Mucosa of stomach (tissue), 1 donor: ENCODE measurements at regions not wholly inside any gene's neighbourhood (a gene's known extent, or its start where the extent isn't known, plus 50 kb on each side); places are given as distances from the start of the nearest gene placed in this dataset.

Source experiments
- H3K27me3 ChIP-seq: one replicate; pipeline ENCODE4 v1.7.0; 2013; ENCODE audit warnings: mild to moderate bottlenecking, low read length; ENCODE audit not compliant: control insufficient read depth, insufficient read depth
- H3K36me3 ChIP-seq: one replicate; pipeline ENCODE4 v1.7.0; 2013; ENCODE audit warnings: low read length; ENCODE audit not compliant: control insufficient read depth, insufficient read depth
- H3K4me1 ChIP-seq: one replicate; pipeline ENCODE4 v1.7.0; 2013; ENCODE audit warnings: mild to moderate bottlenecking, low read length; ENCODE audit not compliant: control insufficient read depth, insufficient read depth
- H3K4me3 ChIP-seq: one replicate; pipeline ENCODE4 v1.7.0; 2013; ENCODE audit warnings: low read length
- H3K9ac ChIP-seq: one replicate; pipeline ENCODE4 v1.7.0; 2013; ENCODE audit warnings: mild to moderate bottlenecking, low read length, moderate library complexity
- H3K9me3 ChIP-seq: one replicate; pipeline ENCODE4 v1.7.0; 2013; ENCODE audit warnings: mild to moderate bottlenecking, low read length, moderate library complexity; ENCODE audit not compliant: control insufficient read depth
- donor health status: Pancreatic carcinoma.

DNA sequence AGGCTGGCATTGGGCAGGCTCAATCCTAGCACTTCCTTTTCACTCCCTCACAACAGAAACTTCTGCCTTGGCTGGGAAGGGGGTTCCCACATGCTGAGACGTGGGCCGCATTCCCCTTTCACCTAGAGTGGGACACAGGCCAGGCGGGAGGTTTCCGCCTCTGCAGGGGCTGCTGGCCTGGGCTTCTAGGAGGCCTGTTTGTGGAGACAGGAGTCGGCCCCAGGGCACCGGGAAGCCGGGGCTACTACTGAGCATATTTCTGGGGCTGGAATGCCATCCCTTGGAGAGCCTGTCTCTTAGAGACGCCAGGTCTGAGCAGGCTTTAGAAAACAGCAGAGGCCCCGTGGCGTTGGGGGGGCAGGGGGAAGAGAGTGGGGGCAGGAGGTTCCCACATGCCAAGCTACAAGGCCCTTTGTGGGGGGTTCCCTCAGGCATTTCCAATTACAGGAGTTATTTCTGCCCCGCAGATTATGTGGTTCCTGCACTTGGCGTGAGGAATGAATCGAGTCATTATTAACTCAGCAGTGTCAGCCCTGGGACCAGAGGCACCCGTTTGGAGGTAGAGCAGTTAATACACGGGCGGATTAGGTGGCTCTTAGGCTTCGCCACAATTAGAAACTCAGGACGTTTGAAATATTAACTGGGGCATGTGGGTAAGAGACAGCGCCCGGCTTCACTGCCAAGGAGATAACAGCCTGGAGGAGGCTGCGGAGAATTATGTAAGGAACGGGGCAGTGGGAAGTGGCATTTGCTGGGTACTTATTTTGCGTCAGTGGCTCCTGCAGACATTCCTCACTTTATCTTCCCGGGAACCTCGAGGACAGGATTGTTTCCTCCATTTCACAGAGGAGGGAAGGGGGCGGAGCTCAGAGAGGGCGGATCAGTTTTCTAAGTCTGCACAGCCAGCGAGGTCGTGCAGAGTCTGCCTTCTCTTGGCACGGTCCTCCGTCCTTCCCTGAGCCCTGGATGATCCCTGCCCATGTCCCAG is 162.5 kb downstream of the MAF start:
- no peak overlapping the region for H3K4me3 ChIP-seq
- H3K4me1 ChIP-seq = no peaks in the 10 kb centered on the region
- H3K36me3 ChIP-seq = no peaks in the 10 kb centered on the region
- H3K27me3 ChIP-seq = no peaks in the 10 kb centered on the region
- no peaks in the 10 kb centered on the region for H3K9me3 ChIP-seq
- no peak overlapping the region for H3K9ac ChIP-seq

GRCh38 chr16:79436885-79437284 is 163.7 kb downstream of the MAF start:
- Histone ChIP-seq H3K27me3 (no peaks in the 10 kb centered on the region), H3K9ac (no peak overlapping the region), H3K4me3 (no peak overlapping the region), H3K9me3 (no peaks in the 10 kb centered on the region), H3K4me1 (no peaks in the 10 kb centered on the region), H3K36me3 (no peaks in the 10 kb centered on the region)

- H3K36me3 ChIP-seq = no peaks in the 10 kb centered on the region
- H3K9me3 ChIP-seq = no peaks in the 10 kb centered on the region
- H3K27me3 ChIP-seq = no peaks in the 10 kb centered on the region
- H3K4me3 ChIP-seq = no peak overlapping the region
- H3K9ac ChIP-seq = no peak overlapping the region
- H3K4me1 ChIP-seq = no peaks in the 10 kb centered on the region
Measured at GRCh38 chr16:79434771-79435170, 165.8 kb downstream of the MAF start.

DNA sequence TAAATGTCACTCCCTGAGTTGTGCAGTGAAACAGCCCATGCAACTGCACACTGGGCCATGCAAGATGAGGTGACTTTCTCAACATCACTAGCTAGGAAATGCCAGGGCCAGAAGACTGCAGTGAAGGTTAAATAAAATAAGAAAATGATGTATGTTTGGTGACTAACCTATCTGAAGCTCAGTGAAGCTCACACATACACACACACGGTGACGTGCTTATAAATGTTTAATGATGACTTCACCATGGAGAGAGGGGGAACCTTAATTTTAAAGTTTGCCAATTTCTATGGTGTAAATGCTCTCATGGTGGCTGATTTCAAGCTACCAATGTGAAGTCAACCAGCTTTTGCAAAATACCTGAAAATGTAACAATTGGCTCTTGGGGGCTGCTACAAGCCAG is 166.4 kb downstream of the MAF start:
- no peak overlapping the region for H3K4me3 ChIP-seq
- H3K27me3 ChIP-seq = no peaks in the 10 kb centered on the region
- no peaks in the 10 kb centered on the region for H3K36me3 ChIP-seq
- H3K9me3 ChIP-seq = no peaks in the 10 kb centered on the region
- H3K4me1 ChIP-seq = no peaks in the 10 kb centered on the region
- no peak overlapping the region for H3K9ac ChIP-seq

GRCh38 chr16:79431923-79432322 is 168.6 kb downstream of the MAF start:
- no peaks in the 10 kb centered on the region for H3K27me3 ChIP-seq
- H3K9me3 ChIP-seq = no peaks in the 10 kb centered on the region
- no peak overlapping the region for H3K4me3 ChIP-seq
- H3K36me3 ChIP-seq = no peaks in the 10 kb centered on the region
- H3K9ac ChIP-seq = no peak overlapping the region
- no peaks in the 10 kb centered on the region for H3K4me1 ChIP-seq

DNA sequence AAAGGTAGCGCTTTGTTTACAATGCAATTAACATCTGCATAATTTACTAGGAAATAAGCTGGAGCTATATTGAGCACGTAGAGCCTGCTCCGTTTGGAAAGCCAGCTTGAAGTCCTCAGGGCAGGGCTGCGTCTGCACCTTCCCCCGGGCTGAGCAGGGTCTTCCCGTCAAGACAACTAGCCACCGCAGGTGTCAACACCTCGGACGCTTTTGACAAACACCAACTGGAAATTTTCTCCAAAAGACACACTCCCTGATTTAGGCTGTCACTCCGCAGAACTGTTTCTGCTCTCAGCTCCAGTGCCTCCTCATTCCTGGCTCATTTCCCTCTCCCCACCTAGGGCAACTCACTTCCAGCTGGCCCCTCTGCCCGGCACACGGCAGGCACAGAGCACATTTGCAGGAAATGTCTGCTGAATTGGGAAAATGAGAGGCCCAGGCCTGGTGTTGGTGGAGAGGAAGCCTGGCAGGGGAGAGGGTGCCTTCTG is 170.3 kb downstream of the MAF start:
- no peaks in the 10 kb centered on the region for H3K36me3 ChIP-seq
- no peak overlapping the region for H3K9ac ChIP-seq
- H3K4me3 ChIP-seq = no peak overlapping the region
- H3K27me3 ChIP-seq = no peaks in the 10 kb centered on the region
- H3K4me1 ChIP-seq = no peaks in the 10 kb centered on the region
- no peaks in the 10 kb centered on the region for H3K9me3 ChIP-seq

DNA sequence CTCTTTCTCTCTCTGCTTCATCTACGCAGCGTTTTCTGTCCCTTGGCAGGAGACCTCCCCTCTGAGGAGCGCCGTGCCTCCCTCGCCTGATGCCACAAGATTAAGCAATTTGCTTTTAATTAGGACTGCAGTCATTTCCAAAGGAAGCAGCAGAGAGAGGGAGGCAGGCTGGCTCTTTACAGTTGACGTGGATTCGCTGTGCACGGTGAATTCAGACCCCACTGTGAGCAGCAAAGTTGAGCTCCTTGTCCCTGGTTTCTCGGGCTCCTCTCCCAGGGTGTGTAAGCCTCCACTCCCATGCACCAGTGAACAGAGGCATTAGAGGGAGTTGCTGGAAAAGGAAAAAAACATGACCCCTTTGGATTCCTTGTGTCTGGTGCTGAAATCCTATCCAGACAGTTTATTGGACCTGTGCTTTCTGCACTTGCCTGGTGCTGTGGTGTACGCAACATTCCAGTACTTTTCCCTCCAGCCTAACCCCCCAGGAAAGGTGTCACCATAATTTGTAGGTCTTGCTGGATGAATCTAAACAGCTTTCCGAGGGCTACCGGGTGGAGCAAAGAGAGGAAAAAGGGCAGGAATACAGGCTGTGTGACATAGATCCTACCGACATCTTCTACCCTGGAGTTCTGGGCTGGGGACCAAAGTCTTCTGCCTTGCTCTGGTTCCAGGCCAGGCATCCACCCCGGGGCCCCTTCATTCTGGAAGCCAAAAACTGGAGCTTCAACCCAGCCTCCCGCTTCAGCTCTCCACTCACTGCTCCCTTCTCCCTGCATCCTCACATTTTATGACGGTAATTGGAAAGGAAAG is 171.0 kb downstream of the MAF start:
- Histone ChIP-seq H3K36me3 (no peaks in the 10 kb centered on the region), H3K27me3 (no peaks in the 10 kb centered on the region), H3K9me3 (no peaks in the 10 kb centered on the region), H3K4me1 (no peaks in the 10 kb centered on the region), H3K9ac (no peak overlapping the region), H3K4me3 (no peak overlapping the region)

DNA sequence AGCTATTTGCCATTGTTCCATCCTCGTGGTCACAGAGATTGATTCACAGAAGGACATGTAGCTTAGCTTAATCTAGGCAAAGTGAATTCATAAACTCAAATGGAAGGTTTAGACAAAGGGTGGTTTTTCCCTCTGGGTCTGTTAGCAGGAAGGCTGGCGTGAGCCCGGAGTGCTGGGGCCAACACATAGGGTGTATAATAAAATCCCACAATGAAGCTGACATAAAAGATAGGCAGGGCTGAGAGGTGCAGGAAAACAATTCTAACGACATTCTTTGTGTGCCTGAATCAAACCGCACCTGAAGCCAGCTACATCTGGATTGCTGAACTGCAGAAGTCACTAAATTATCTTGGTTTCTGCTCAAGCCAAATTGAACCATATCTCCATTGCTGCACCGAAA is 173.9 kb downstream of the MAF start:
- Histone ChIP-seq H3K36me3 (no peaks in the 10 kb centered on the region), H3K9ac (no peak overlapping the region), H3K4me1 (no peaks in the 10 kb centered on the region), H3K9me3 (no peaks in the 10 kb centered on the region), H3K27me3 (no peaks in the 10 kb centered on the region), H3K4me3 (no peak overlapping the region)

- no peaks in the 10 kb centered on the region for H3K9me3 ChIP-seq
- no peaks in the 10 kb centered on the region for H3K27me3 ChIP-seq
- no peak overlapping the region for H3K4me3 ChIP-seq
- H3K9ac ChIP-seq = no peak overlapping the region
- no peaks in the 10 kb centered on the region for H3K36me3 ChIP-seq
- peaks cover 19% of the 10 kb centered on the region for H3K4me1 ChIP-seq
Measured at GRCh38 chr16:79422064-79422463, 178.5 kb downstream of the MAF start.

DNA sequence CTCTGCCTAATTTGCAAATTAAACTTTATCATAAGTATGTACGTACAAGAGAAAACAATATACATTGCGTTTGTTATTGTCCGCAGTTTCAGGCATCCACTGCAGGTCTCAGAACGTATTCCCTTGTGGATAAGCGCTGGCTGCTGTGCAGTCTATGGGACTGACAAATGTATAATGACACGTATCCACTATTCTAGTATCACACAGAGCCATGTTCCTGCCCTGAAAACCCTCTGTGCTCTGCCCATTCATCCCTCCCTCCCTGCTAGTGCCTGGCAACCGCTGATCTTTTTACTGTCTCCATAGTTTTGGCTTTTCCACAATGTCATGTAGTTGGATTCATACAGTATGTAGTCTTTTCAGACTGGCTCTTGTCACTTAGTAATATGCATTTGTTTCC is 179.4 kb downstream of the MAF start:
- no peaks in the 10 kb centered on the region for H3K27me3 ChIP-seq
- H3K9me3 ChIP-seq = no peaks in the 10 kb centered on the region
- H3K9ac ChIP-seq = no peak overlapping the region
- H3K4me3 ChIP-seq = no peak overlapping the region
- H3K4me1 ChIP-seq = peaks cover 21% of the 10 kb centered on the region
- H3K36me3 ChIP-seq = no peaks in the 10 kb centered on the region

- H3K9ac ChIP-seq = no peak overlapping the region
- H3K9me3 ChIP-seq = no peaks in the 10 kb centered on the region
- no peaks in the 10 kb centered on the region for H3K36me3 ChIP-seq
- H3K4me1 ChIP-seq = peaks cover 21% of the 10 kb centered on the region
- no peaks in the 10 kb centered on the region for H3K27me3 ChIP-seq
- no peak overlapping the region for H3K4me3 ChIP-seq
Measured at GRCh38 chr16:79420493-79420892, 180.0 kb downstream of the MAF start.

DNA sequence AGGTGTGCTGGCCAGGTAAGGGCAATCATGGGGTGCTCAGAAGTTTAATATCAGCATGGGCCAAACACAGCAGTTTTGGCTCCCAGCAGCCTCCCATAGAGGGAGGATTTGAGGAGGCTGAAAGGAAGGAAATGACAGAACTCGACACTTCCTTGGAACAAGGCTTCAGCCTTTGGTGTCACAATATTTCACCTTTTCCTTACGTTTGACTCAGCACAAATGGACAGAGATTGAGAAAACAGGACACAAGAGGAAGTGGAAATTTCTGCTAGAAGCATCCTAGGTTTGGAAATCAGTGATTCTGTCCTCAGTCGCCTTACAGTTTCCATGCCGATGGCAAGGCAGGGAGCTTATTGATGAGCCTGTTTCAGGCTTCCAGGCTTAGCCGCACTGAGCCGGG is 181.4 kb downstream of the MAF start:
- H3K9me3 ChIP-seq = no peaks in the 10 kb centered on the region
- H3K4me3 ChIP-seq = no peak overlapping the region
- no peaks in the 10 kb centered on the region for H3K27me3 ChIP-seq
- H3K36me3 ChIP-seq = no peaks in the 10 kb centered on the region
- peaks cover 21% of the 10 kb centered on the region for H3K4me1 ChIP-seq
- no peak overlapping the region for H3K9ac ChIP-seq
